ENCODE measurements at regions not wholly inside any gene's neighbourhood (a gene's known extent, or its start where the extent isn't known, plus 50 kb on each side); places are given as distances from the start of the nearest gene placed in this dataset.
"Not testable (repeated sequence)": the region's sequence is repeated elsewhere in the genome, so short reads cannot be mapped to it uniquely, and the experiment has no call there.

DNA sequence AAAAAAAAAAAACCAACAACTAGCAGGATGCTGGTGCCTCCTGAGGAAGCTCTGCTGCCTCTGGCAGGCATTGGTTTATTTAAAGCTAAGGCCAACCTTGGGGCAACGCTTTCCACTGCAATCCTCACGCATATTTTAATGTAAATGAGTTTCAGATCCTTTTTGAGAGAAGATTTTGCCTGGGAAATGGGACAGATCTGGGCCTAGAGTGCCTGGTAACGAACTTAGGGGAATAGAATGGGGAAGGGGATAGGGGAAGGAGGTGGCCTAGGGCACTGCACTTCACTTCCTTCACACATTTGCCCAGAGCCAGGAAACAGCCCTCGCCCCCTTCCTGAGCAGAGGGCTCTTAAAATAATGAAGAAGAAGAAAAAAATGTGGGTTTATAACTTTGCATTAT, 132.7 kb upstream of the TMEM170B start:
- no peak for DNase-seq (ENCODE audit: extremely low read depth, low read depth)
- TF ChIP-seq, protein P1, sequence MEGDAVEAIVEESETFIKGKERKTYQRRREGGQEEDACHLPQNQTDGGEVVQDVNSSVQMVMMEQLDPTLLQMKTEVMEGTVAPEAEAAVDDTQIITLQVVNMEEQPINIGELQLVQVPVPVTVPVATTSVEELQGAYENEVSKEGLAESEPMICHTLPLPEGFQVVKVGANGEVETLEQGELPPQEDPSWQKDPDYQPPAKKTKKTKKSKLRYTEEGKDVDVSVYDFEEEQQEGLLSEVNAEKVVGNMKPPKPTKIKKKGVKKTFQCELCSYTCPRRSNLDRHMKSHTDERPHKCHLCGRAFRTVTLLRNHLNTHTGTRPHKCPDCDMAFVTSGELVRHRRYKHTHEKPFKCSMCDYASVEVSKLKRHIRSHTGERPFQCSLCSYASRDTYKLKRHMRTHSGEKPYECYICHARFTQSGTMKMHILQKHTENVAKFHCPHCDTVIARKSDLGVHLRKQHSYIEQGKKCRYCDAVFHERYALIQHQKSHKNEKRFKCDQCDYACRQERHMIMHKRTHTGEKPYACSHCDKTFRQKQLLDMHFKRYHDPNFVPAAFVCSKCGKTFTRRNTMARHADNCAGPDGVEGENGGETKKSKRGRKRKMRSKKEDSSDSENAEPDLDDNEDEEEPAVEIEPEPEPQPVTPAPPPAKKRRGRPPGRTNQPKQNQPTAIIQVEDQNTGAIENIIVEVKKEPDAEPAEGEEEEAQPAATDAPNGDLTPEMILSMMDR (IDR thresholded peaks at IDR 0.05; ENCODE audit: low read depth, low read length): no peak

GRCh38 chr6:11404081-11404480, 133.5 kb upstream of the TMEM170B start:
- TF ChIP-seq, protein P1 (IDR thresholded peaks at IDR 0.05; ENCODE audit: low read depth, low read length): no peak

GRCh38 chr6:11403035-11403601, 134.4 kb upstream of the TMEM170B start:
- TF ChIP-seq, protein P1 (IDR thresholded peaks at IDR 0.05; ENCODE audit: low read depth, low read length): no peak
- DNase-seq (ENCODE audit: extremely low read depth, low read depth): no peak

More at GRCh38 chr6:11404081-11404480, 133.5 kb upstream of the TMEM170B start:
- no peak for DNase-seq (ENCODE audit: extremely low read depth, low read depth)

DNA sequence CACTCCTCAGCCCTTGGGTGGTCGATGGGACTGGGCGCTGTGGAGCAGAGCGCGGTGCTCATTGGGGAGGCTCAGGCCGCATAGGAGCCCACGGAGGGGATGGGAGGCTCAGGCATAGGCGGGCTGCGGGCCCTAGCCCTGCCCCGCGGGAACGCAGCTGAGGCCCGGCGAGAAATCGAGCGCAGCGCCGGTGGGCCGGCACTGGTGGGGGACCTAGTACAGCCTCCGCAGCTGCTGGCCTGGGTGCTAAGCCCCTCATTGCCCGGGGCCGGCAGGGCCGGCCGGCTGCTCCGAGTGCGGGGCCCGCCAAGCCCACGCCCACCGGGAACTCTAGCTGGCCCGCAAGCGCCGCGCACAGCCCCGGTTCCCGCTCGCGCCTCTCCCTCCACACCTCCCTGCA, 135.0 kb upstream of the TMEM170B start:
- DNase-seq (ENCODE audit: extremely low read depth, low read depth): not testable (repeated sequence)

- not testable (repeated sequence) for DNase-seq (ENCODE audit: extremely low read depth, low read depth)
Measured at GRCh38 chr6:11401954-11402353, 135.6 kb upstream of the TMEM170B start.

- TF ChIP-seq, protein P1 (IDR thresholded peaks at IDR 0.05; ENCODE audit: low read depth, low read length): no peak
- DNase-seq (ENCODE audit: extremely low read depth, low read depth): no peak
Measured at GRCh38 chr6:11398451-11399326, 138.9 kb upstream of the TMEM170B start.

- TF ChIP-seq, protein P1 (IDR thresholded peaks at IDR 0.05; ENCODE audit: low read depth, low read length): no peak
- no peak for DNase-seq (ENCODE audit: extremely low read depth, low read depth)
Measured at GRCh38 chr6:11397622-11398450, 139.7 kb upstream of the TMEM170B start.

DNA sequence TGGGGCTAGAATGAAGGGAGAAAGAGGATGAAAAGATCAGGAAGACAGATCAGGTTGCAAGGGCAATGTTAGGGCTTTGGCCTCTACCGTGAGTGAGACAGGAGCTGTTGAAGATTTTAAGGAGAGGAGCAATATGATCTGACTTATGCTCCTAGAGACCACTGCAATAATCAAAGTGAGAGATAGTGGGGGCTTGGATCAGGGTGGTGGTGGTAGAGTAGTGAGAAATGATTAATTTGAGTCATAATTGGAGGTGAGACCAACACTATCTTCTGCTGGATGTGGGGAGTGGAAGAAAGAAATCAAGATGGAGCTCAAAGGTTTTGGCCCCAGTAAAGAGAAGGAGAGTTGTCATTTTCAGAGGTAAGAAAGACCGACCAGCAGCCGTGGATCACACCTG, 140.7 kb upstream of the TMEM170B start:
- TF ChIP-seq, protein P1 (IDR thresholded peaks at IDR 0.05; ENCODE audit: low read depth, low read length): no peak
- no peak for DNase-seq (ENCODE audit: extremely low read depth, low read depth)

Data from AG09319 (cell line).